PC-9 (cell line): ENCODE measurements at regions not wholly inside any gene's neighbourhood (a gene's known extent, or its start where the extent isn't known, plus 50 kb on each side); places are given as distances from the start of the nearest gene placed in this dataset.

Source experiments
- BruUV-seq: library from RNA; stranded (reverse); fragments of 400-500 nt; replicated peaks from 2 replicates; lab custom pipeline; 2021; lab: Mats Ljungman, UMichigan
- CTCF ChIA-PET: fragments of 300-600 bp; sonication (Branson Sonifier 250); formaldehyde crosslinking; loops from one replicate; lab custom pipeline; 2022; ENCODE audit warnings: antibody characterized with exemption; lab: Charles Lee
- POLR2A ChIA-PET: fragments of 300-600 bp; sonication (Branson Sonifier 250); formaldehyde crosslinking; loops from one replicate; lab custom pipeline; 2022; ENCODE audit warnings: antibody characterized with exemption; ENCODE audit not compliant: unreplicated experiment; lab: Charles Lee
- DNase-seq, 2 experiments: peaks; one replicate each; pipeline versions ENCODE4 v3.0.0 to v3.0.0-alpha.2; 2015 to 2022; ENCODE audit warnings: mixed read lengths in 1 of 2
- H2AFZ ChIP-seq: fragments of 200-600 bp; sonication (generic); 2 replicates; pipeline ENCODE4 v1.8.1; 2017; ENCODE audit warnings: antibody characterized with exemption
- H3F3A ChIP-seq: fragments of 200-600 bp; sonication (generic); 2 replicates; pipeline ENCODE4 v1.8.1; 2017; ENCODE audit warnings: antibody characterized with exemption, mild to moderate bottlenecking, low read depth; ENCODE audit not compliant: insufficient read depth
- H3K27ac ChIP-seq: fragments of 200-600 bp; sonication (generic); 2 replicates; pipeline ENCODE4 v1.6.1; 2016; ENCODE audit warnings: mixed run types
- H3K27me3 ChIP-seq: fragments of 200-600 bp; sonication (generic); 2 replicates; pipeline ENCODE4 v1.6.1; 2016; ENCODE audit warnings: low read depth, mixed run types; ENCODE audit not compliant: insufficient read depth
- H3K36me3 ChIP-seq: fragments of 200-600 bp; sonication (generic); 2 replicates; pipeline ENCODE4 v1.6.1; 2016; ENCODE audit warnings: low read depth, mixed run types
- H3K4me1 ChIP-seq: fragments of 200-600 bp; sonication (generic); replicated peaks from 2 replicates; pipeline ENCODE4 v1.6.1; 2016; ENCODE audit warnings: mixed run types; ENCODE audit not compliant: insufficient read depth
- H3K4me2 ChIP-seq: fragments of 200-600 bp; sonication (generic); 2 replicates; pipeline ENCODE4 v1.6.1; 2017; ENCODE audit warnings: mixed run types
- H3K4me3 ChIP-seq: fragments of 200-600 bp; sonication (generic); 2 replicates; pipeline ENCODE4 v1.6.1; 2016; ENCODE audit warnings: mixed run types
- H3K79me2 ChIP-seq: fragments of 200-600 bp; sonication (generic); 2 replicates; pipeline ENCODE4 v1.6.1; 2017; ENCODE audit warnings: low read depth, mixed run types
- H3K9me2 ChIP-seq: fragments of 200-600 bp; sonication (generic); 2 replicates; pipeline ENCODE4 v1.8.1; 2017; ENCODE audit warnings: mild to moderate bottlenecking; ENCODE audit not compliant: insufficient read depth
- H3K9me3 ChIP-seq: fragments of 200-600 bp; sonication (generic); 2 replicates; pipeline ENCODE4 v1.8.1; 2016; ENCODE audit warnings: low read depth; ENCODE audit not compliant: insufficient read depth
- H4K20me1 ChIP-seq: fragments of 200-600 bp; sonication (generic); 2 replicates; pipeline ENCODE4 v1.8.1; 2017; ENCODE audit not compliant: insufficient read depth
- EZH2 ChIP-seq: fragments of 200-600 bp; sonication (generic); IDR thresholded peaks from 2 replicates; pipeline ENCODE4 v1.8.0; 2017; ENCODE audit warnings: antibody characterized with exemption, low read depth
- intact Hi-C: fragments of 100-400 bp; cut with micrococcal nuclease; formaldehyde crosslinking; loops from one replicate; pipeline ENCODE4 v1.10.0; 2022; ENCODE audit not compliant: unreplicated experiment
- TF ChIP-seq, protein P1 (sequence below): fragments of 200-600 bp; sonication (generic); conservative IDR thresholded peaks from 2 replicates; pipeline ENCODE4 v1.6.1; 2017; ENCODE audit warnings: mixed run types, antibody characterized with exemption, mild to moderate bottlenecking, moderate library complexity

DNA sequence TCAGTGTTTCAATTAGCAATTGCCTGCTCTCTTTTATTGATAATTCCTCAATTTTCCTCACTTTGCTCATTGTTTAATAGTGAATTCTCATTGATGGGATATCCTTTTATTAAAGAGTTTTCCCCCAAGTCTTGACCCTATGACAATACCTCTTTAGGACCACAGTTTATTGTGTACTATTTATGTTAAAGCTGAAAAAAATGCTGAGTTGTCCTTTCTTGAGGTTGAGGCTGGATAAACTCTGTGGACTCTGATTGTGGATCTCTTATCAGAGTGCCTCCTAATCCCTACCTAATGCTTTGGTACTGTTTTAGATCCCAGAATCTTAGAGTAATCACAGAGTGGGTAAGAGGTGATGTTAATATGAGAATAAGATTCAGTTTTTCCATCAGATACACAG lies 416.3 kb upstream of the GBE1 start:
- BruUV-seq: no TSS peak
- Histone ChIP-seq H3F3A (no peaks in the 10 kb centered on the region), H3K4me3 (no peak overlapping the region), H3K79me2 (no peaks in the 10 kb centered on the region), H2AFZ (no peak overlapping the region), H3K36me3 (no peaks in the 10 kb centered on the region), H3K4me1 (no peaks in the 10 kb centered on the region), H3K27me3 (no peaks in the 10 kb centered on the region), H3K4me2 (no peak overlapping the region), H3K9me3 (no peaks in the 10 kb centered on the region), H4K20me1 (no peaks in the 10 kb centered on the region), H3K9me2 (no peaks in the 10 kb centered on the region), H3K27ac (no peak overlapping the region)
- CTCF ChIA-PET: no interaction called here
- TF ChIP-seq EZH2: no peak
- TF ChIP-seq, protein P1, sequence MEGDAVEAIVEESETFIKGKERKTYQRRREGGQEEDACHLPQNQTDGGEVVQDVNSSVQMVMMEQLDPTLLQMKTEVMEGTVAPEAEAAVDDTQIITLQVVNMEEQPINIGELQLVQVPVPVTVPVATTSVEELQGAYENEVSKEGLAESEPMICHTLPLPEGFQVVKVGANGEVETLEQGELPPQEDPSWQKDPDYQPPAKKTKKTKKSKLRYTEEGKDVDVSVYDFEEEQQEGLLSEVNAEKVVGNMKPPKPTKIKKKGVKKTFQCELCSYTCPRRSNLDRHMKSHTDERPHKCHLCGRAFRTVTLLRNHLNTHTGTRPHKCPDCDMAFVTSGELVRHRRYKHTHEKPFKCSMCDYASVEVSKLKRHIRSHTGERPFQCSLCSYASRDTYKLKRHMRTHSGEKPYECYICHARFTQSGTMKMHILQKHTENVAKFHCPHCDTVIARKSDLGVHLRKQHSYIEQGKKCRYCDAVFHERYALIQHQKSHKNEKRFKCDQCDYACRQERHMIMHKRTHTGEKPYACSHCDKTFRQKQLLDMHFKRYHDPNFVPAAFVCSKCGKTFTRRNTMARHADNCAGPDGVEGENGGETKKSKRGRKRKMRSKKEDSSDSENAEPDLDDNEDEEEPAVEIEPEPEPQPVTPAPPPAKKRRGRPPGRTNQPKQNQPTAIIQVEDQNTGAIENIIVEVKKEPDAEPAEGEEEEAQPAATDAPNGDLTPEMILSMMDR: no peak
- POLR2A ChIA-PET: no interaction called here
- no peak for DNase-seq
- intact Hi-C loops: no loop called here

DNA sequence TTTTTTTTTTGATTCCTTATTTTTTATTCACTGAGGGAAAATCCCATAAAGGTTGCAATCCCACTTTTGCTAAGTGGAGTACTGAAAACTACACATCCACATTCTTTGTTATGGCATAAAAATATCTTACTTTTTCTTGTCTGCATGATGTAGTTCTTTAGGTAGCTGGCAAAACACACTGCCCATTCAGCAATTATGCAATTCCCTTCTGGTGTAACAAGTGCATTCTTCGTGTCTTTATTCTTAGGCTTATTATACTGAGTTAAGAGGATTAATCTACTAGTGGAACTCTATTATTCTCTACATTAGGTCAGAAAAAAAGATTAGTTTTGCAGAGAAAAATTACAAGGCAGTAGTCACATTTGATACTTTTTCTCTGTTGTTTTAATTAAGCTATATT lies 403.8 kb upstream of the GBE1 start:
- ChIA-PET POLR2A (no interaction called here), CTCF (no interaction called here)
- H3K36me3 ChIP-seq: no peaks in the 10 kb centered on the region
- H3K27me3 ChIP-seq: no peaks in the 10 kb centered on the region
- H3K4me1 ChIP-seq: no peaks in the 10 kb centered on the region
- no TSS peak for BruUV-seq
- no peak overlapping the region for H2AFZ ChIP-seq
- no peak overlapping the region for H3K4me3 ChIP-seq
- H3K27ac ChIP-seq: no peak overlapping the region
- TF ChIP-seq, protein P1: no peak
- no peak for TF ChIP-seq EZH2
- H3K79me2 ChIP-seq: no peaks in the 10 kb centered on the region
- no peak for DNase-seq
- peaks cover 5% of the 10 kb centered on the region; the same call in 1 of the 2 replicates for H3K9me3 ChIP-seq
- no peaks in the 10 kb centered on the region for H3K9me2 ChIP-seq
- no peaks in the 10 kb centered on the region for H4K20me1 ChIP-seq
- no peak overlapping the region for H3K4me2 ChIP-seq
- H3F3A ChIP-seq: no peaks in the 10 kb centered on the region
- intact Hi-C loops: no loop called here

DNA sequence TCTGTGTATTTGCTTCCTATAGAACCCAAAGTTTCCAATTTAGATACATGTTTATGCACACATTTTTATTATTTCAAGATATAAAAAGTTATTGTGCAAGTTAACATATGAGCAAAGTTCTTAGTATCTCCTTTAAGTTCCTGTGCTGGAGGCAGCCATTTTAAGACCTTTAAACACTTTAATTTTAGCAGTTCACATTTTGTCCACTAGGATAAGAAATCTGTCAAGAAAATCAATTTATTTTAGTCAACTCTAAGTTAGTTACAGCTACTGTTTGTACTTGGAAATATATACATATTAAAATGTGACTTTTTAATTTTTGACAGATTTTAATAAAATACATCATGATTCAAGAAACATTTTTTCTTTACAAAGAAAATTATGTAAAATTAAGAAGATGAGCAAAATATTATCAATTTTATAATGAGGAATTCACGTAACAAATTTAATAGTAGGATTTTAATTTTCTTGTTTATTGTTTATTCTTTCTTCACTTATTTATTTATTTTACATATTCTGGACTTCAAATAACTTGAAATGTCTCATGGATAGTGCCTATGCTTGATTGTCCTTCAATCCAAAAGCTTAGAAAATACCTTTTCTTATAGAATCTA lies 402.6 kb upstream of the GBE1 start:
- BruUV-seq: no TSS peak
- no peaks in the 10 kb centered on the region for H3F3A ChIP-seq
- H3K27me3 ChIP-seq: no peaks in the 10 kb centered on the region
- intact Hi-C loops: no loop called here
- no peaks in the 10 kb centered on the region for H3K36me3 ChIP-seq
- TF ChIP-seq, protein P1: peak; percentile 65
- TF ChIP-seq EZH2: no peak
- POLR2A ChIA-PET: no interaction called here
- DNase-seq: no peak
- no peaks in the 10 kb centered on the region for H3K4me1 ChIP-seq
- CTCF ChIA-PET: no interaction called here
- peaks cover 5% of the 10 kb centered on the region; the same call in 1 of the 2 replicates for H3K9me3 ChIP-seq
- no peak overlapping the region for H3K27ac ChIP-seq
- H4K20me1 ChIP-seq: no peaks in the 10 kb centered on the region
- H3K4me3 ChIP-seq: no peak overlapping the region
- no peaks in the 10 kb centered on the region for H3K79me2 ChIP-seq
- peak overlapping the region; percentile 74 for H2AFZ ChIP-seq
- H3K4me2 ChIP-seq: no peak overlapping the region
- no peaks in the 10 kb centered on the region for H3K9me2 ChIP-seq
